ENCODE measurements at regions not wholly inside any gene's neighbourhood (a gene's known extent, or its start where the extent isn't known, plus 50 kb on each side); places are given as distances from the start of the nearest gene placed in this dataset.
A peak's percentile ranks its signal among the peaks of the same experiment; 100 is the strongest.

- H3K27me3 ChIP-seq (replicated peaks; ENCODE audit: insufficient read depth): no peaks in the 10 kb centered on the region
- H3K4me1 ChIP-seq (replicated peaks): no peaks in the 10 kb centered on the region
- no peaks in the 10 kb centered on the region for H3K36me3 ChIP-seq
- no peaks in the 10 kb centered on the region for H3K9me3 ChIP-seq
- peak; percentile 92 for DNase-seq (ENCODE audit: low spot score)
- intact Hi-C loops (cut with DNase I): loop anchor here (2.0 to 5.0 kb wide), 6 partner anchors 35 to 498 kb away; partner anchors contain the start of gene ARID1B
- H3K27ac ChIP-seq: peak overlapping the region; percentile 98
- peak overlapping the region; percentile 56 to 59 for H3K4me3 ChIP-seq
- under 1% methylated on average over 63 of the region's 105 CpGs for WGBS
- TF ChIP-seq CTCF (IDR thresholded peaks at IDR 0.05): no peak
- TF ChIP-seq POLR2A (IDR thresholded peaks at IDR 0.05): peak; percentile 74
- peak; percentile 65 for TF ChIP-seq POLR2AphosphoS5 (IDR thresholded peaks at IDR 0.05)
These were observed 90.0 kb upstream of the ARID1B start for GRCh38 chr6:156686995-156687788.

GRCh38 chr6:156686301-156686994, 90.7 kb upstream of the ARID1B start:
- no peaks in the 10 kb centered on the region for H3K36me3 ChIP-seq
- H3K27me3 ChIP-seq (replicated peaks; ENCODE audit: insufficient read depth): no peaks in the 10 kb centered on the region
- peak; percentile 48 for DNase-seq (ENCODE audit: low spot score)
- intact Hi-C loops (cut with DNase I): loop anchor here (2.0 to 5.0 kb wide), 6 partner anchors 36 to 498 kb away; partner anchors contain the start of gene ARID1B
- H3K9me3 ChIP-seq: no peaks in the 10 kb centered on the region
- H3K4me3 ChIP-seq: peak overlapping the region; percentile 56 to 59
- H3K27ac ChIP-seq: peak overlapping the region; percentile 98
- H3K4me1 ChIP-seq (replicated peaks): no peaks in the 10 kb centered on the region
- no peak for TF ChIP-seq POLR2A (IDR thresholded peaks at IDR 0.05)
- no peak for TF ChIP-seq POLR2AphosphoS5 (IDR thresholded peaks at IDR 0.05)
- peak in 2 of 4 experiments; percentile 44 to 52 for TF ChIP-seq CTCF (IDR thresholded peaks at IDR 0.05)
- under 1% methylated on average over 15 of the region's 15 CpGs for WGBS

- no peaks in the 10 kb centered on the region for H3K27me3 ChIP-seq (replicated peaks; ENCODE audit: insufficient read depth)
These were observed 91.4 kb upstream of the ARID1B start for GRCh38 chr6:156685823-156686222.

GRCh38 chr6:156683821-156684220, 93.4 kb upstream of the ARID1B start:
- H3K4me3 ChIP-seq: no peak overlapping the region
- TF ChIP-seq POLR2AphosphoS5 (IDR thresholded peaks at IDR 0.05) (no peak), POLR2A (IDR thresholded peaks at IDR 0.05) (no peak), CTCF (IDR thresholded peaks at IDR 0.05) (no peak)
- 80% methylated on average over 5 of the region's 5 CpGs for WGBS
- intact Hi-C loops (cut with DNase I): no loop called here
- no peaks in the 10 kb centered on the region for H3K27me3 ChIP-seq (replicated peaks; ENCODE audit: insufficient read depth)
- no peaks in the 10 kb centered on the region for H3K9me3 ChIP-seq
- no peaks in the 10 kb centered on the region for H3K36me3 ChIP-seq
- no peaks in the 10 kb centered on the region for H3K4me1 ChIP-seq (replicated peaks)
- no peak for DNase-seq (ENCODE audit: low spot score)
- no peak overlapping the region for H3K27ac ChIP-seq

More at GRCh38 chr6:156685823-156686222, 91.4 kb upstream of the ARID1B start:
- no peaks in the 10 kb centered on the region for H3K36me3 ChIP-seq
- peak overlapping the region; percentile 98 for H3K27ac ChIP-seq
- H3K9me3 ChIP-seq: no peaks in the 10 kb centered on the region
- 7% methylated on average over 4 of the region's 4 CpGs for WGBS
- peak overlapping the region; percentile 56 to 59 for H3K4me3 ChIP-seq
- TF ChIP-seq CTCF (IDR thresholded peaks at IDR 0.05) (no peak), POLR2A (IDR thresholded peaks at IDR 0.05) (no peak), POLR2AphosphoS5 (IDR thresholded peaks at IDR 0.05) (no peak)
- no peaks in the 10 kb centered on the region for H3K4me1 ChIP-seq (replicated peaks)
- no peak for DNase-seq (ENCODE audit: low spot score)
- intact Hi-C loops (cut with DNase I): loop anchor here (2.0 to 5.0 kb wide), 6 partner anchors 36 to 499 kb away; partner anchors contain the start of gene ARID1B

All from prostate gland (tissue), 2 donors.